Activated CD4-positive, alpha-beta memory T cell treated with anti-CD3 and anti-CD28 coated beads, Interleukin-2, amount 10 ng/mL, durations not matched to agents 7 days and 5 days (primary cell): ENCODE measurements at regions not wholly inside any gene's neighbourhood (a gene's known extent, or its start where the extent isn't known, plus 50 kb on each side); places are given as distances from the start of the nearest gene placed in this dataset.
"Not testable (repeated sequence)": the region's sequence is repeated elsewhere in the genome, so short reads cannot be mapped to it uniquely, and the experiment has no call there.

ENCODE experiments used
- CTCF ChIA-PET: fragments of 350-600 bp; sonication (Branson Sonifier 250); formaldehyde crosslinking; loops from one replicate; lab custom pipeline; 2021; ENCODE audit warnings: antibody characterized with exemption, inconsistent platforms; lab: Charles Lee
- POLR2A ChIA-PET: fragments of 350-600 bp; sonication (Branson Sonifier 250); formaldehyde crosslinking; loops from one replicate; lab custom pipeline; 2021; ENCODE audit warnings: antibody characterized with exemption; lab: Charles Lee
- DNase-seq: peaks from one replicate; pipeline ENCODE4 v3.0.0-alpha.2; 2020
- H3K27ac Mint-ChIP-seq: one replicate; pipeline ENCODE4 v1.8.0; 2021; ENCODE audit warnings: mild to moderate bottlenecking, mixed read lengths
- H3K27me3 Mint-ChIP-seq: one replicate; pipeline ENCODE4 v1.8.0; 2021; ENCODE audit warnings: mixed read lengths
- H3K36me3 Mint-ChIP-seq: one replicate; pipeline ENCODE4 v1.8.0; 2021; ENCODE audit warnings: low read depth, mixed read lengths
- H3K4me1 Mint-ChIP-seq: one replicate; pipeline ENCODE4 v1.8.0; 2021; ENCODE audit warnings: mixed read lengths
- H3K4me3 Mint-ChIP-seq: one replicate; pipeline ENCODE4 v1.8.0; 2021; ENCODE audit warnings: mild to moderate bottlenecking, mixed read lengths
- H3K9me3 Mint-ChIP-seq: one replicate; pipeline ENCODE4 v1.8.0; 2021; ENCODE audit warnings: mixed read lengths

GRCh38 chr1:78267513-78268218 lies 221.9 kb downstream of the GIPC2 start:
- DNase-seq = no peak
- CTCF ChIA-PET = no interaction called here
- H3K36me3 Mint-ChIP-seq = no peaks in the 10 kb centered on the region
- no peaks in the 10 kb centered on the region for H3K4me1 Mint-ChIP-seq
- POLR2A ChIA-PET = no interaction called here
- no peak overlapping the region for H3K27ac Mint-ChIP-seq
- H3K9me3 Mint-ChIP-seq = peaks cover 3% of the 10 kb centered on the region
- H3K4me3 Mint-ChIP-seq = no peak overlapping the region
- no peaks in the 10 kb centered on the region for H3K27me3 Mint-ChIP-seq

- Mint-ChIP-seq H3K27ac (no peak overlapping the region), H3K9me3 (no peaks in the 10 kb centered on the region), H3K4me3 (no peak overlapping the region), H3K4me1 (no peaks in the 10 kb centered on the region), H3K36me3 (no peaks in the 10 kb centered on the region), H3K27me3 (no peaks in the 10 kb centered on the region)
- POLR2A ChIA-PET = no interaction called here
- CTCF ChIA-PET = no interaction called here
- no peak for DNase-seq
Observed at GRCh38 chr1:78269591-78269990, 221.2 kb upstream of the PTGFR start.

- POLR2A ChIA-PET, DNase-seq, H3K27ac Mint-ChIP-seq, H3K27me3 Mint-ChIP-seq, H3K4me1 Mint-ChIP-seq, H3K36me3 Mint-ChIP-seq, H3K9me3 Mint-ChIP-seq, H3K4me3 Mint-ChIP-seq, CTCF ChIA-PET: not testable (repeated sequence)
Observed at GRCh38 chr1:78271423-78271822, 219.4 kb upstream of the PTGFR start.

- no peak overlapping the region for H3K4me3 Mint-ChIP-seq
- POLR2A ChIA-PET = no interaction called here
- H3K27ac Mint-ChIP-seq = no peak overlapping the region
- CTCF ChIA-PET = no interaction called here
- H3K27me3 Mint-ChIP-seq = no peaks in the 10 kb centered on the region
- H3K4me1 Mint-ChIP-seq = no peaks in the 10 kb centered on the region
- H3K36me3 Mint-ChIP-seq = no peaks in the 10 kb centered on the region
- no peak for DNase-seq
- H3K9me3 Mint-ChIP-seq = no peaks in the 10 kb centered on the region
Observed at GRCh38 chr1:78274814-78275213, 216.0 kb upstream of the PTGFR start.

GRCh38 chr1:78275456-78275855 lies 215.3 kb upstream of the PTGFR start:
- Mint-ChIP-seq H3K27me3 (no peaks in the 10 kb centered on the region), H3K36me3 (no peaks in the 10 kb centered on the region), H3K9me3 (no peaks in the 10 kb centered on the region), H3K4me1 (no peaks in the 10 kb centered on the region), H3K4me3 (no peak overlapping the region), H3K27ac (no peak overlapping the region)
- CTCF ChIA-PET = no interaction called here
- DNase-seq = no peak
- POLR2A ChIA-PET = no interaction called here

- ChIA-PET POLR2A (no interaction called here), CTCF (no interaction called here)
- Mint-ChIP-seq H3K4me3 (no peak overlapping the region), H3K9me3 (no peaks in the 10 kb centered on the region), H3K4me1 (no peaks in the 10 kb centered on the region), H3K27ac (no peak overlapping the region), H3K27me3 (no peaks in the 10 kb centered on the region), H3K36me3 (no peaks in the 10 kb centered on the region)
- DNase-seq = no peak
Observed at GRCh38 chr1:78275906-78276685, 214.7 kb upstream of the PTGFR start.

GRCh38 chr1:78277253-78277652 lies 213.5 kb upstream of the PTGFR start:
- Mint-ChIP-seq H3K27me3 (no peaks in the 10 kb centered on the region), H3K4me3 (no peak overlapping the region), H3K36me3 (no peaks in the 10 kb centered on the region), H3K27ac (no peak overlapping the region), H3K9me3 (no peaks in the 10 kb centered on the region), H3K4me1 (no peaks in the 10 kb centered on the region)
- DNase-seq = no peak
- CTCF ChIA-PET = no interaction called here
- POLR2A ChIA-PET = no interaction called here

- Mint-ChIP-seq H3K4me3 (no peak overlapping the region), H3K9me3 (no peaks in the 10 kb centered on the region), H3K27me3 (no peaks in the 10 kb centered on the region), H3K4me1 (no peaks in the 10 kb centered on the region), H3K36me3 (no peaks in the 10 kb centered on the region), H3K27ac (no peak overlapping the region)
- CTCF ChIA-PET = no interaction called here
- no peak for DNase-seq
- POLR2A ChIA-PET = no interaction called here
Observed at GRCh38 chr1:78279051-78279450, 211.7 kb upstream of the PTGFR start.

GRCh38 chr1:78280626-78281025 lies 210.1 kb upstream of the PTGFR start:
- H3K36me3 Mint-ChIP-seq = no peaks in the 10 kb centered on the region
- ChIA-PET CTCF (no interaction called here), POLR2A (no interaction called here)
- no peak overlapping the region for H3K4me3 Mint-ChIP-seq
- H3K27me3 Mint-ChIP-seq = no peaks in the 10 kb centered on the region
- H3K9me3 Mint-ChIP-seq = no peaks in the 10 kb centered on the region
- no peak overlapping the region for H3K27ac Mint-ChIP-seq
- H3K4me1 Mint-ChIP-seq = no peaks in the 10 kb centered on the region
- DNase-seq = no peak

GRCh38 chr1:78281580-78281979 lies 209.2 kb upstream of the PTGFR start:
- H3K36me3 Mint-ChIP-seq = no peaks in the 10 kb centered on the region
- POLR2A ChIA-PET = no interaction called here

GRCh38 chr1:78283691-78284090 lies 207.1 kb upstream of the PTGFR start:
- Mint-ChIP-seq H3K27ac (no peak overlapping the region), H3K9me3 (no peaks in the 10 kb centered on the region), H3K4me1 (no peaks in the 10 kb centered on the region), H3K27me3 (no peaks in the 10 kb centered on the region), H3K36me3 (no peaks in the 10 kb centered on the region), H3K4me3 (no peak overlapping the region)
- ChIA-PET POLR2A (no interaction called here), CTCF (no interaction called here)
- no peak for DNase-seq

More at GRCh38 chr1:78281580-78281979, 209.2 kb upstream of the PTGFR start:
- H3K27me3 Mint-ChIP-seq = no peaks in the 10 kb centered on the region
- no peaks in the 10 kb centered on the region for H3K9me3 Mint-ChIP-seq
- H3K4me3 Mint-ChIP-seq = no peak overlapping the region
- H3K27ac Mint-ChIP-seq = no peak overlapping the region
- no peaks in the 10 kb centered on the region for H3K4me1 Mint-ChIP-seq
- CTCF ChIA-PET = no interaction called here
- DNase-seq = no peak

- H3K27me3 Mint-ChIP-seq = no peaks in the 10 kb centered on the region
- H3K4me1 Mint-ChIP-seq = no peaks in the 10 kb centered on the region
Observed at GRCh38 chr1:78284354-78284753, 206.4 kb upstream of the PTGFR start.

GRCh38 chr1:78286686-78287085 lies 204.1 kb upstream of the PTGFR start:
- no peaks in the 10 kb centered on the region for H3K36me3 Mint-ChIP-seq
- H3K4me1 Mint-ChIP-seq = no peaks in the 10 kb centered on the region
- CTCF ChIA-PET = no interaction called here
- no peaks in the 10 kb centered on the region for H3K9me3 Mint-ChIP-seq
- H3K4me3 Mint-ChIP-seq = no peak overlapping the region
- DNase-seq = no peak
- H3K27me3 Mint-ChIP-seq = no peaks in the 10 kb centered on the region
- no peak overlapping the region for H3K27ac Mint-ChIP-seq
- POLR2A ChIA-PET = no interaction called here

More at GRCh38 chr1:78284354-78284753, 206.4 kb upstream of the PTGFR start:
- CTCF ChIA-PET = no interaction called here
- H3K4me3 Mint-ChIP-seq = no peak overlapping the region
- H3K27ac Mint-ChIP-seq = no peak overlapping the region
- no peak for DNase-seq
- POLR2A ChIA-PET = no interaction called here
- H3K36me3 Mint-ChIP-seq = no peaks in the 10 kb centered on the region
- no peaks in the 10 kb centered on the region for H3K9me3 Mint-ChIP-seq

- ChIA-PET CTCF (no interaction called here), POLR2A (no interaction called here)
- Mint-ChIP-seq H3K4me1 (no peaks in the 10 kb centered on the region), H3K4me3 (no peak overlapping the region), H3K36me3 (no peaks in the 10 kb centered on the region), H3K9me3 (no peaks in the 10 kb centered on the region), H3K27ac (no peak overlapping the region), H3K27me3 (no peaks in the 10 kb centered on the region)
- DNase-seq = no peak
Observed at GRCh38 chr1:78289603-78290002, 201.2 kb upstream of the PTGFR start.
